ENCODE measurements at regions not wholly inside any gene's neighbourhood (a gene's known extent, or its start where the extent isn't known, plus 50 kb on each side); places are given as distances from the start of the nearest gene placed in this dataset.

DNA sequence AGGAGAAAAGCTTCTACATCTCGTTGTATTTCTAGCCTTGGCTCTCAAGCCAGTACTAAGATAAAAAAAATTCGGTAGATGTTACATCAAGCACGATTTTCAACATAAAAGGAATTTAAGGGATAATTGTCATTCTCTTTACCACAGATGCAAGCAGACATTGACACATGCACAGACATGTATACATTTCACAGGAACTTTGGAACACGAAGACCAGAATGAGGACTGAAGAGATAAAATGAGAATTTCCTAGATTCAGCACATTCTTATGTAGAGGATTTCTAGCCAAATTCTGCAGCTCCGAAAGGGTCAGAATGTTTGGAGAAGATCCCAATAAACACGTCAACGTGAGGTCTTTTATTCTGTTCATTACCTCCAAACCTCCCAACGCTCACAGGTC, 284.5 kb upstream of the ARGLU1 start:
- Histone ChIP-seq H3K9ac (ENCODE audit: low read length) (no peak overlapping the region), H3K27ac (ENCODE audit: low read depth, low read length) (no peak overlapping the region), H3K79me2 (ENCODE audit: insufficient read depth, low read length) (no peaks in the 10 kb centered on the region), H4K20me1 (ENCODE audit: low read depth, low read length) (no peaks in the 10 kb centered on the region), H3K9me2 (replicated peaks; ENCODE audit: insufficient read depth, low read length) (no peaks in the 10 kb centered on the region), H3F3A (ENCODE audit: insufficient read depth) (no peaks in the 10 kb centered on the region), H3K4me2 (ENCODE audit: low read depth, low read length, poor library complexity, severe bottlenecking) (no peak overlapping the region), H3K27me3 (ENCODE audit: low read length) (no peaks in the 10 kb centered on the region), H3K36me3 (ENCODE audit: low read length) (no peaks in the 10 kb centered on the region), H3K9me3 (ENCODE audit: insufficient read depth, low read length) (no peaks in the 10 kb centered on the region), H2AFZ (ENCODE audit: low read depth, low read length, severe bottlenecking) (no peak overlapping the region), H3K4me3 (ENCODE audit: insufficient read depth, low read length, poor library complexity, severe bottlenecking) (no peak overlapping the region)
- TF ChIP-seq EZH2phosphoT487 (conservative IDR thresholded peaks at IDR 0.05; ENCODE audit: low read length) (no peak), CTCF (IDR thresholded peaks at IDR 0.05; ENCODE audit: insufficient read depth, low read length, poor library complexity, severe bottlenecking) (no peak)

DNA sequence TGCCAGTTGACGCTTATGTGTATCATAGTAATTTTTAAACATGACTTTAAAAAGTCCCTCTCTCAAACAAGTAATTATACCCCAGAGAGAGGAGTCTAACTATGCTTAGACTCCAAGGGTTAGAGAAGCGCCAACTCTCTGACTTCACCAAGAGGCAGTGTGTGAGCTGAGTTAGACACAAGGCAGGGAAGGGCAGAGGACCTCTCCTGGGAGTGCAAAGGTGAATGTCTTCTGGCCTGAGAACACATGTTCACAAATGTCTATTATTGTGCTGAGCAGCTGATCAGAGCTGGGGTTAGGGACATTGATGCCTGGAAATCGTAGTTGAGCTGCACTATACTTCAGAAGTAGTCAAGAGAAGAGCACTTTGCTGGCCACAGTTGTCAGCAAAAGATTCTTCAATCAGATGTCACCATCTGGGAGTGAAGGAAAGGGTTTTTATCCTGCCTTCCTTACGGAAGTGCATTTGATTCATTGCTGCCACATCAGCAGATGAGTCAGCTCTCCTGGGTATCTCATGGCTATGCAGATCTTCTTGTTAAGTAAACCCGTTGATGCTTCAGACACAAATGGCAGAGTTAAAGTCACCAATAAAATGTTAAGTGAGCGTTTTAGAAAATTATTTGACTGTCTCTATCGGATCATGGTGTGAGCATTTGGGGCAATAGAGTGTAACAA, 283.2 kb upstream of the ARGLU1 start:
- no peaks in the 10 kb centered on the region for H3K9me2 ChIP-seq (replicated peaks; ENCODE audit: insufficient read depth, low read length)
- no peak overlapping the region for H3K27ac ChIP-seq (ENCODE audit: low read depth, low read length)
- H3K4me3 ChIP-seq (ENCODE audit: insufficient read depth, low read length, poor library complexity, severe bottlenecking), result no peak overlapping the region
- no peak overlapping the region for H3K4me2 ChIP-seq (ENCODE audit: low read depth, low read length, poor library complexity, severe bottlenecking)
- no peaks in the 10 kb centered on the region for H3K79me2 ChIP-seq (ENCODE audit: insufficient read depth, low read length)
- H2AFZ ChIP-seq (ENCODE audit: low read depth, low read length, severe bottlenecking), result no peak overlapping the region
- no peaks in the 10 kb centered on the region for H3K27me3 ChIP-seq (ENCODE audit: low read length)
- no peaks in the 10 kb centered on the region for H3K9me3 ChIP-seq (ENCODE audit: insufficient read depth, low read length)
- H4K20me1 ChIP-seq (ENCODE audit: low read depth, low read length), result no peaks in the 10 kb centered on the region
- no peaks in the 10 kb centered on the region for H3F3A ChIP-seq (ENCODE audit: insufficient read depth)
- TF ChIP-seq EZH2phosphoT487 (conservative IDR thresholded peaks at IDR 0.05; ENCODE audit: low read length), result no peak
- TF ChIP-seq CTCF (IDR thresholded peaks at IDR 0.05; ENCODE audit: insufficient read depth, low read length, poor library complexity, severe bottlenecking), result no peak
- no peak overlapping the region for H3K9ac ChIP-seq (ENCODE audit: low read length)
- no peaks in the 10 kb centered on the region for H3K36me3 ChIP-seq (ENCODE audit: low read length)

DNA sequence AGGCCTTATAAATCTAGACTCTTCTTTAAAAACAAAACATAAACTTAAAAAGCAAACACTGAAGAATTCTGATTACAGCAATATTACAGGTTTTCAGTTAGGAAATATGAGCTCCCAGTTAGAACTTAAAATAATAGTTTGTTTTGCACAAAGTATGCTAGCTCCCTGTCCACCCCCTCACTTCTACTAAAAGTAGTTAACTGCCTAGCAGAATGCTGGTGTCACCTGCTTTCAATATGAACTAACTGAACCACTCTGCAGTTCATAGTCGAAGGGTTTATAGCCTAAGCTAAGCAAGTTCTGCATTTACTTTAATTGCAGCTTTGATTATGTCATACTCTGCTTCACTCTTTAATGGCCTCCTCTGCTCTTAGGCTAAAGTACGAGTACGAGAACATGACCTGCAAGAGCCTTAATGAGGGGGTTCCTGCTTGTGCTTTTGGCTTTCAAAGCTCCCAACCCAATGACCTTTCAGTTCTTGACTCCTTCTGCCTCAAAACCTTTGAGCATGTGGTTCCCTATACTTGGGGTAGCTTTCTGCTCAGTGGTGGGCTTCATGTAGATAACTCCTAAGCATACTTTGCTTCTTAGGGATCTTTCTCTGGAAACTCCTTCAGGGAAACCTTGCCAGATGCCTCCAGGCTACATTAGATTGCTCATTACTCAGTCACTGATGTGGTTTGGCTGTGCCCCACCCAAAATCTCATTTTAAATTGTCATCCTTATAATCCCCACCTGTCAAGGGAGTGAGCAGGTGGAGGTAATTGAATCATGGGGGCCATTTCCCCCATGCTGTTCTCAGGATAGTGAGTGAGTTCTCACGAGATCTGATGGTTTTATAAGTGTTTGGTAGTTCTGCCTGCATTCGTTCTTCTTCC, 278.9 kb upstream of the ARGLU1 start:
- no peaks in the 10 kb centered on the region for H3K9me2 ChIP-seq (replicated peaks; ENCODE audit: insufficient read depth, low read length)
- H3K9ac ChIP-seq (ENCODE audit: low read length), result no peak overlapping the region
- H4K20me1 ChIP-seq (ENCODE audit: low read depth, low read length), result no peaks in the 10 kb centered on the region
- TF ChIP-seq CTCF (IDR thresholded peaks at IDR 0.05; ENCODE audit: insufficient read depth, low read length, poor library complexity, severe bottlenecking), result no peak
- no peak for TF ChIP-seq EZH2phosphoT487 (conservative IDR thresholded peaks at IDR 0.05; ENCODE audit: low read length)
- H3K27ac ChIP-seq (ENCODE audit: low read depth, low read length), result no peak overlapping the region
- H3K9me3 ChIP-seq (ENCODE audit: insufficient read depth, low read length), result no peaks in the 10 kb centered on the region
- H3K27me3 ChIP-seq (ENCODE audit: low read length), result no peaks in the 10 kb centered on the region
- no peaks in the 10 kb centered on the region for H3K36me3 ChIP-seq (ENCODE audit: low read length)
- no peak overlapping the region for H3K4me2 ChIP-seq (ENCODE audit: low read depth, low read length, poor library complexity, severe bottlenecking)
- no peak overlapping the region for H2AFZ ChIP-seq (ENCODE audit: low read depth, low read length, severe bottlenecking)
- no peak overlapping the region for H3K4me3 ChIP-seq (ENCODE audit: insufficient read depth, low read length, poor library complexity, severe bottlenecking)
- H3K79me2 ChIP-seq (ENCODE audit: insufficient read depth, low read length), result no peaks in the 10 kb centered on the region
- H3F3A ChIP-seq (ENCODE audit: insufficient read depth), result no peaks in the 10 kb centered on the region

All from SU-DHL-6 (cell line).